ENCODE measurements at regions not wholly inside any gene's neighbourhood (a gene's known extent, or its start where the extent isn't known, plus 50 kb on each side); places are given as distances from the start of the nearest gene placed in this dataset.

GRCh38 chr15:37709669-37710068, 224.8 kb upstream of the TMCO5A start:
- peaks cover 6% of the 10 kb centered on the region for H3K27me3 Mint-ChIP-seq
- H3K4me1 Mint-ChIP-seq (ENCODE audit: low read depth), result no peaks in the 10 kb centered on the region
- no peak overlapping the region for H3K27ac Mint-ChIP-seq
- no peaks in the 10 kb centered on the region for H3K36me3 Mint-ChIP-seq
- H3K4me3 Mint-ChIP-seq, result no peak overlapping the region
- no peaks in the 10 kb centered on the region for H3K9me3 Mint-ChIP-seq (ENCODE audit: low read depth)

- Mint-ChIP-seq H3K4me3 (no peak overlapping the region), H3K36me3 (no peaks in the 10 kb centered on the region), H3K9me3 (ENCODE audit: low read depth) (no peaks in the 10 kb centered on the region), H3K27me3 (peaks cover 1% of the 10 kb centered on the region), H3K4me1 (ENCODE audit: low read depth) (no peaks in the 10 kb centered on the region), H3K27ac (no peak overlapping the region)
Measured at GRCh38 chr15:37715101-37715500, 219.3 kb upstream of the TMCO5A start.

- Mint-ChIP-seq H3K27me3 (no peaks in the 10 kb centered on the region), H3K36me3 (no peaks in the 10 kb centered on the region), H3K4me1 (ENCODE audit: low read depth) (no peaks in the 10 kb centered on the region), H3K9me3 (ENCODE audit: low read depth) (no peaks in the 10 kb centered on the region), H3K4me3 (no peak overlapping the region), H3K27ac (no peak overlapping the region)
Measured at GRCh38 chr15:37720267-37720666, 214.2 kb upstream of the TMCO5A start.

GRCh38 chr15:37731146-37731746, 203.2 kb upstream of the TMCO5A start:
- peaks cover 9% of the 10 kb centered on the region for H3K27me3 Mint-ChIP-seq
- no peaks in the 10 kb centered on the region for H3K36me3 Mint-ChIP-seq
- H3K4me1 Mint-ChIP-seq (ENCODE audit: low read depth), result no peaks in the 10 kb centered on the region
- H3K4me3 Mint-ChIP-seq, result no peak overlapping the region
- H3K9me3 Mint-ChIP-seq (ENCODE audit: low read depth), result no peaks in the 10 kb centered on the region
- no peak overlapping the region for H3K27ac Mint-ChIP-seq

DNA sequence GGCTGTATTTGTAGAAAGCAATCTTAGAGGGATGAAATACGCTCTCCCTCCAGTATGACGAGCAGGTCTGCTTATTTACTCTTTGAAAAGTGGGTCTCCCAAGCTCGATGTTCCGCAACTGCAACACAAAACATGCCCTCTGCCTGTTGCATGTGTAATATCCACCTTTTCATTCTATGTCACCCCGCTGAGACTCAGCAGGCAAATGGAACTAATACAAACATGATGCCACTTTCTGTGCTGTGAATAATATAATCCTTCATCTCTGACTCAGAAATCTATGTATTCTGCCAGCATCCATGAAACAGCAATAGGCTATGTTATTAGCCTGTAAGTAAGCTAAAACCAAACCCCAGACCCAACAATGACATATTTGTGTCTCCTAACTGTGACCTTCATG, 200.8 kb upstream of the TMCO5A start:
- Mint-ChIP-seq H3K4me1 (ENCODE audit: low read depth) (no peaks in the 10 kb centered on the region), H3K27ac (no peak overlapping the region), H3K4me3 (no peak overlapping the region), H3K36me3 (no peaks in the 10 kb centered on the region), H3K27me3 (peaks cover 7% of the 10 kb centered on the region), H3K9me3 (ENCODE audit: low read depth) (no peaks in the 10 kb centered on the region)

DNA sequence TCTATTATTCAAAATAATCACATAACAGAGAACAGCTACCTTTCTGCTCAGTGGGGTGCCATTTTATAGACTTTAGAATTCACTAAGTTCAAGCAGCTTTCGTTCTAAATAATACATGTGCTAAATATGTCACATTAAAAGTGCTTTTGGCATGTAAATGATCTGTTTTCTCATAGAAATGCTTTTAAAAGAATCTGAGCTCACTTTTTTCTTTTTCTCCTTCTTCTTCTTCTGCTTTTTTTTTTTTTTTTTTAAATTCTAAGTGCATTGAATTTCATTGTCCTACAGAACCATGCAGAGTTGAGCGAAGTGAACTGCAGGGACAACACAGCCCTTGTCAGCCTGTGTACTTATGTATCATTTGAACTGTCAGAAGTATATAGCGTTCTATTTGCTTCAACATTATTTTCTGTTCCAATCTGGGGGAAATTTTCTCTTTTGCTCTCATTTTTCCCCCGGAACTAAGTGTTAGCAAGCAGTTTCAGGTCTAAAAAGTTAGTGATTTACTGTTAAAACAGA, 193.8 kb upstream of the TMCO5A start:
- Mint-ChIP-seq H3K9me3 (ENCODE audit: low read depth) (no peaks in the 10 kb centered on the region), H3K36me3 (no peaks in the 10 kb centered on the region), H3K27ac (no peak overlapping the region), H3K4me3 (no peak overlapping the region), H3K4me1 (ENCODE audit: low read depth) (no peaks in the 10 kb centered on the region), H3K27me3 (peaks cover 6% of the 10 kb centered on the region)

GRCh38 chr15:37743826-37744225, 190.6 kb upstream of the TMCO5A start:
- H3K36me3 Mint-ChIP-seq, result peaks cover 2% of the 10 kb centered on the region
- peaks cover 6% of the 10 kb centered on the region for H3K27me3 Mint-ChIP-seq
- no peaks in the 10 kb centered on the region for H3K4me1 Mint-ChIP-seq (ENCODE audit: low read depth)
- H3K9me3 Mint-ChIP-seq (ENCODE audit: low read depth), result peaks cover 2% of the 10 kb centered on the region
- no peak overlapping the region for H3K4me3 Mint-ChIP-seq
- H3K27ac Mint-ChIP-seq, result no peak overlapping the region

DNA sequence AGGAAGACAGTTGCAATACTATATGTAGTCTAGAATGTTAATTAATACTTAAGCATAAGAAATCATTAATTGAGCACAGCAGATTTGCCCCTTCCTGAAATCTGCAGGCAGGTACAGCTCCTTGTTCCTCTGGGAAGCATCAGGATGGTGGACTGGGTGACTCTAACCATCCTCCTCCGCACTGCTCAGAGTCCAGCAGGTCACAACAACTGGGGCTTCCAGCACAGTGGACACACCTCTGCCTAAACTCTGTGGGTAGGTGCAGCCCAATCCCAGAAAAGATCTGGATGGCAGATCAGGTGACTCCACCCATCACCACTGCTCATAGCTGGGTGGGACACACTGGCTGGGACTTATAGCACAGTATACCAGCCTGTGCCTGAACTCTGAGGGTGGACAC, 189.9 kb upstream of the TMCO5A start:
- Mint-ChIP-seq H3K9me3 (ENCODE audit: low read depth) (peaks cover 8% of the 10 kb centered on the region), H3K27ac (no peak overlapping the region), H3K36me3 (peaks cover 2% of the 10 kb centered on the region), H3K27me3 (peaks cover 6% of the 10 kb centered on the region), H3K4me1 (ENCODE audit: low read depth) (no peaks in the 10 kb centered on the region), H3K4me3 (no peak overlapping the region)

DNA sequence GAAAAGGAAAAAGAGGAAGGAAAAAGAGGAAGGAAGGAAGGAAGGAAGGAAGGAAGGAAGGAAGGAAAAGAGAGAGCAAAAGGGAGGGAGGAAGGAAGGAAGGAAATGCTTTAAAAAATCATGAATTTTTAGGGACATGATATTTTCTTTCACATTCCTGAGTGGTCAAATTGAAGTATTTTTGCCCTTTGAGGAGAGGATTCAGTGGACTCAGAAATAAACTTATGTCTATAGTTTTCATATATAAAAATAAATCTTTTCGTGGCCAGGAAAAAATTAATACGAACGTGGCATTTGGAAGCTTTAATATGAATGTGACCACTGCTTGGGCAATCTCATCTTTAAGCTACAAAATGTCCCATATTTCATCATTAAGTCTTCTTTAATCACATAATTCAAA, 183.0 kb upstream of the TMCO5A start:
- Mint-ChIP-seq H3K9me3 (ENCODE audit: low read depth) (peaks cover 8% of the 10 kb centered on the region), H3K27me3 (peaks cover under 1% of the 10 kb centered on the region), H3K4me3 (no peak overlapping the region), H3K36me3 (no peaks in the 10 kb centered on the region), H3K27ac (no peak overlapping the region), H3K4me1 (ENCODE audit: low read depth) (no peaks in the 10 kb centered on the region)

GRCh38 chr15:37756407-37756806, 178.0 kb upstream of the TMCO5A start:
- Mint-ChIP-seq H3K4me1 (ENCODE audit: low read depth) (no peaks in the 10 kb centered on the region), H3K36me3 (no peaks in the 10 kb centered on the region), H3K9me3 (ENCODE audit: low read depth) (no peaks in the 10 kb centered on the region), H3K27ac (no peak overlapping the region), H3K4me3 (no peak overlapping the region), H3K27me3 (peaks cover 2% of the 10 kb centered on the region)

DNA sequence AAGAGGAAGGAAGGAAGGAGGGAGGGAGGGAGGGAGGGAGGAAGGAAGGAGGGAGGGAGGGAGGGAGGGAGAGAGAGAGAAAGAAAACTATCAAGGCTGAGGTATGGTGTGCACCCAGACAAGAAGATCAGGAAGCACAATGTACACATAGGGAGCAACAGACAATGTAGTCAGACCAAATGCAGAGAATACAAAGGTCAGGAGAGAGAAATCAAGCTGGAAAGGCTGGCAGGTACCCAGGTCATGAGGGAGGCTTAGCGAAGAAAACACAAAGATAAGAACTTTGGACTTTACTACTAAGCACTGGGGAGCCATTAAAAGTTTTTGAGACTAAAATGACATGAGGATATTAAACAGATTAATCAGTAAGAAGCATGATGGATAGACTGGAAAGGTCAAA, 176.0 kb upstream of the TMCO5A start:
- H3K9me3 Mint-ChIP-seq (ENCODE audit: low read depth), result no peaks in the 10 kb centered on the region

GRCh38 chr15:37764733-37765191, 169.7 kb upstream of the TMCO5A start:
- peaks cover 12% of the 10 kb centered on the region for H3K4me1 Mint-ChIP-seq (ENCODE audit: low read depth)
- no peak overlapping the region for H3K4me3 Mint-ChIP-seq
- no peaks in the 10 kb centered on the region for H3K27me3 Mint-ChIP-seq
- no peaks in the 10 kb centered on the region for H3K36me3 Mint-ChIP-seq
- H3K9me3 Mint-ChIP-seq (ENCODE audit: low read depth), result no peaks in the 10 kb centered on the region
- H3K27ac Mint-ChIP-seq, result no peak overlapping the region

More for the DNA sequence above, 176.0 kb upstream of the TMCO5A start:
- no peaks in the 10 kb centered on the region for H3K4me1 Mint-ChIP-seq (ENCODE audit: low read depth)
- H3K36me3 Mint-ChIP-seq, result no peaks in the 10 kb centered on the region
- H3K4me3 Mint-ChIP-seq, result no peak overlapping the region
- no peak overlapping the region for H3K27ac Mint-ChIP-seq
- H3K27me3 Mint-ChIP-seq, result peaks cover 2% of the 10 kb centered on the region

GRCh38 chr15:37765786-37766185, 168.7 kb upstream of the TMCO5A start:
- Mint-ChIP-seq H3K4me1 (ENCODE audit: low read depth) (peaks cover 12% of the 10 kb centered on the region), H3K27ac (no peak overlapping the region), H3K9me3 (ENCODE audit: low read depth) (no peaks in the 10 kb centered on the region), H3K4me3 (peak overlapping the region; percentile 33), H3K36me3 (no peaks in the 10 kb centered on the region), H3K27me3 (no peaks in the 10 kb centered on the region)

GRCh38 chr15:37767841-37768455, 166.5 kb upstream of the TMCO5A start:
- no peaks in the 10 kb centered on the region for H3K36me3 Mint-ChIP-seq
- no peaks in the 10 kb centered on the region for H3K27me3 Mint-ChIP-seq
- H3K4me3 Mint-ChIP-seq, result no peak overlapping the region
- peaks cover 12% of the 10 kb centered on the region for H3K4me1 Mint-ChIP-seq (ENCODE audit: low read depth)
- H3K9me3 Mint-ChIP-seq (ENCODE audit: low read depth), result no peaks in the 10 kb centered on the region
- no peak overlapping the region for H3K27ac Mint-ChIP-seq

DNA sequence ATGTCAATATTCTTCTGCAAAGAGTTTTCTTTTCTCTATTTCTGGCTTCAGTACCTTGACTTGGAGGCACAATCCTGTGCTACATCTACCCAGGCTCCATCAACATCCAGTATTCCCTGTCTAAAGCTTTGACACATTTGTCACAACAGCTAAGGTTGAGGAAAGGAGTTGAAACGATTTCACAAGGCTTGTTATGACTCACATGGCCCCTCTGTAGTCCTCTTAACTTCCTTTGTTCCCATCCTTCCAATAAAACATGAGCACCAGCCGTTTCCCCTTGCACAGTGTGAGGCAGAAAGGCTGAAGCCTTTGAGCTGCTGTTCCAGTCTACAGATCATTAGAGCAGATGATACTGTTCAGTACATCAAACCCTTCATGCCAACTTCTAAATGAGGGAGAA, 163.0 kb upstream of the TMCO5A start:
- Mint-ChIP-seq H3K27ac (no peak overlapping the region), H3K9me3 (ENCODE audit: low read depth) (no peaks in the 10 kb centered on the region), H3K27me3 (peaks cover 4% of the 10 kb centered on the region), H3K4me3 (no peak overlapping the region), H3K4me1 (ENCODE audit: low read depth) (no peaks in the 10 kb centered on the region), H3K36me3 (no peaks in the 10 kb centered on the region)
